Hepatocyte (in vitro differentiated cells): ENCODE measurements at regions not wholly inside any gene's neighbourhood (a gene's known extent, or its start where the extent isn't known, plus 50 kb on each side); places are given as distances from the start of the nearest gene placed in this dataset.

Experiments
- EZH2 ChIP-seq: fragments of 200-600 bp; sonication (generic); IDR thresholded peaks from 2 replicates; pipeline ENCODE4 v1.6.1; 2016; ENCODE audit warnings: antibody characterized with exemption, mild to moderate bottlenecking, borderline replicate concordance
- EZH2phosphoT487 ChIP-seq: fragments of 200-600 bp; sonication (generic); IDR thresholded peaks from one replicate; pipeline ENCODE4 v1.6.1; 2018; ENCODE audit warnings: antibody characterized with exemption, mild to moderate bottlenecking, low read depth, moderate library complexity; ENCODE audit not compliant: unreplicated experiment, severe bottlenecking
- TF ChIP-seq, protein P1 (sequence below): fragments of 200-600 bp; sonication (generic); IDR thresholded peaks from 2 replicates; pipeline ENCODE4 v1.5.1; 2016; ENCODE audit warnings: antibody characterized with exemption, mild to moderate bottlenecking; ENCODE audit not compliant: poor library complexity

DNA sequence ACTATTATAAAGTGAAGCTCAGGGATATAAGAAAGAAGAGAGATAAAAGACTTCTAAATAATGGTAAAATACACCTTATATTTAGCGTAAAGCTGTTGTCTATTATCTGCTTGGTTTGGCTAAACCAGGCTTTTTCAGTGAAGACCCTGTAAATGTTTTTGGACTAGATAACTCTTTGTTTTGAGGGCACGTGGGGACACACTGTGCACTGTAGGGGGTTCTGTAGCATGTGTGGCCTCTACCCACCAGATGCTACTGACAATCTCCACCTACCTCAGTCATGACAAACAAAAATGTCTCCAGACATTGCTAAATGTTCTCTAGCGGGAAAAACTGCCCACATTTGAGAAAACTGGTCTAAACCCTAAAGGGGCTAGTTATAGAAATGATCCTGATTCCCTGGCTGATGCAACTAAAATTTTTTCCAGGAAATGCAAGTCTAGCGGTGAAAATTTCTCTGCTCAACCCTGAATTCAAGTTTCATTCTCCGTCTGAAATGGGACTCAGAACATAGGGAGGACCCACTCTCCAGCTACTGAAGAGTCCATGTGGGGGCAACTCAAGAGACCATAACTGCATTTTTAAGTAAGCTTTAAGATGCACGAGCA, 355.2 kb upstream of the RASGEF1B start:
- TF ChIP-seq, protein P1, sequence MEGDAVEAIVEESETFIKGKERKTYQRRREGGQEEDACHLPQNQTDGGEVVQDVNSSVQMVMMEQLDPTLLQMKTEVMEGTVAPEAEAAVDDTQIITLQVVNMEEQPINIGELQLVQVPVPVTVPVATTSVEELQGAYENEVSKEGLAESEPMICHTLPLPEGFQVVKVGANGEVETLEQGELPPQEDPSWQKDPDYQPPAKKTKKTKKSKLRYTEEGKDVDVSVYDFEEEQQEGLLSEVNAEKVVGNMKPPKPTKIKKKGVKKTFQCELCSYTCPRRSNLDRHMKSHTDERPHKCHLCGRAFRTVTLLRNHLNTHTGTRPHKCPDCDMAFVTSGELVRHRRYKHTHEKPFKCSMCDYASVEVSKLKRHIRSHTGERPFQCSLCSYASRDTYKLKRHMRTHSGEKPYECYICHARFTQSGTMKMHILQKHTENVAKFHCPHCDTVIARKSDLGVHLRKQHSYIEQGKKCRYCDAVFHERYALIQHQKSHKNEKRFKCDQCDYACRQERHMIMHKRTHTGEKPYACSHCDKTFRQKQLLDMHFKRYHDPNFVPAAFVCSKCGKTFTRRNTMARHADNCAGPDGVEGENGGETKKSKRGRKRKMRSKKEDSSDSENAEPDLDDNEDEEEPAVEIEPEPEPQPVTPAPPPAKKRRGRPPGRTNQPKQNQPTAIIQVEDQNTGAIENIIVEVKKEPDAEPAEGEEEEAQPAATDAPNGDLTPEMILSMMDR, result no peak
- TF ChIP-seq EZH2phosphoT487 (no peak), EZH2 (no peak)
